ENCODE measurements at regions not wholly inside any gene's neighbourhood (a gene's known extent, or its start where the extent isn't known, plus 50 kb on each side); places are given as distances from the start of the nearest gene placed in this dataset.

GRCh38 chr13:80462037-80462436, 121.1 kb upstream of the SPRY2 start:
- DNase-seq = no peak

DNA sequence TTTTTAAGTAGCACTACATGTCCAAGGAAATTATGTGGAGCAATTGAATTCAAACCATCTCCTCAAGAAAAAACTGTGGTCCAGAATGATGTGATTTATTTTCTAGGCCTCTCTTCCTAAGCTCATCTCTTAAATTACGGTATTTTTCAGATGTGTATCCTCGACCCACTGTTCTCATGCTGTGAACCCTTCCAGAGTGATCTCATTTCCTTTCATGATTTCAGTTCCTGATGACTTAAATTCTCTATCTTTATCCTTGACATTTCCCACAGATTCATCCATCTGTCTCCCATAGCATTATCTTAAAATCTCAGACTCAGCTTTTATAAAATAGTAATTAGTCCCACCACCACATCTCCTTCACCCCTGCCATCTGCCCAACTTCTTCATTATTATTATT, 117.6 kb upstream of the SPRY2 start:
- DNase-seq = no peak

GRCh38 chr13:80454245-80454644, 113.3 kb upstream of the SPRY2 start:
- peak; percentile 97 for DNase-seq

DNA sequence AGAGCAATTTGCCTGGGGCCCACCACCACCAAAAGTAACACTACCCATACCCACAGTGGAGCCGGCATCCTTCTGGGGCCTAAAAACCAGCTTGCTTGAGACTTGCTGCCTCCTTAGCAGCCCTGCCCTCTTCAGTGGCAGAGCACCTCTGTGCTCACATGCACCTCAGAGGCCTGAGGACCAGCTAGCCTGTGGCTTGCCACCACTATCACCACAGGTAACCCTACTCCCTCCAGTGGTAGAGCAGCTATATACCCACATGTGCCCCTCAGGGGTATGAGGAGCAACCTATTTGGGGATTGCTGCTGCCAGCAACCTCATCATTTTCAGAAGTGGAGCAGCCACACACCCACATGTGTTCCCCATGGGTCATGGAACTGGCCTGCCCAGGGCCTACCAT, 111.4 kb upstream of the SPRY2 start:
- no peak for DNase-seq

GRCh38 chr13:80451641-80452040, 110.7 kb upstream of the SPRY2 start:
- peak; percentile 52 for DNase-seq

DNA sequence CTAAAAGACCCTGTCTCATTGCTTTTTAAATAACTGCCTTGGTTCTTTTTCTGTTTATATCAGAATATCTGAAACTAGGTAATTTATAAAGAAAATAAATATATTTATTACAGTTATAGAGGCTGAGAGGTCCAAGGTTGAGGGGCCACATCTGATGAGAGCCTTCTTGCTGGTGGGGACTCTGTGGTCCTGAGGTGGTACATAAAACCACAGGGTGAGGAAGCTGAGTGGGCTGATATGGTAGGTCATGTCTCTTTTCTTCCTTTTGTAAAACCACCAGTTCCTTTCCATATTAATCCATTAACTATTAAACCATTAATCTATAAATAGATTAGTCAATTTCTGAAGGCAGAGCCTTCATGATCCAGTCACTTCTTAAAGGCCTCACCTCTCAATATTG, 109.5 kb upstream of the SPRY2 start:
- DNase-seq = no peak

DNA sequence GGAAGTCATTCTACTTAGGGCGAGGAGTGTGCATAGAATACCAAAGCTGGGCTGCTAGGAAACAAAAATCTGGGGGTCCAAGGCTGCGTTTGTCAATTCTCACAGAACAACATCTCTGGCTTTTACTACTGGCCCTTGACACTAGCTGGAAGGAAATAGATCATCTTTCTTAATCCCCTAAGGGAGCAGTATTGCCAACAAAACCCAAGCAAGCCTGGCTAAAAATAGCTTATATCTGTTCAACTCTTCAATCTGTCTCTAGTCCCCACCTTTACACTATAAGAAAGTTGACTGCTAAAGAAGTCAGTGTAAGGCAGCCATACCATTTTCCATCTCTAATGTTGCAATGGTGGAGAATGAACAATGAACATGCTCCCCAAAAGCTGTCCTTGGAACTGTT, 107.8 kb upstream of the SPRY2 start:
- DNase-seq = no peak

- DNase-seq = no peak
Observed at GRCh38 chr13:80447747-80448146, 106.8 kb upstream of the SPRY2 start.

DNA sequence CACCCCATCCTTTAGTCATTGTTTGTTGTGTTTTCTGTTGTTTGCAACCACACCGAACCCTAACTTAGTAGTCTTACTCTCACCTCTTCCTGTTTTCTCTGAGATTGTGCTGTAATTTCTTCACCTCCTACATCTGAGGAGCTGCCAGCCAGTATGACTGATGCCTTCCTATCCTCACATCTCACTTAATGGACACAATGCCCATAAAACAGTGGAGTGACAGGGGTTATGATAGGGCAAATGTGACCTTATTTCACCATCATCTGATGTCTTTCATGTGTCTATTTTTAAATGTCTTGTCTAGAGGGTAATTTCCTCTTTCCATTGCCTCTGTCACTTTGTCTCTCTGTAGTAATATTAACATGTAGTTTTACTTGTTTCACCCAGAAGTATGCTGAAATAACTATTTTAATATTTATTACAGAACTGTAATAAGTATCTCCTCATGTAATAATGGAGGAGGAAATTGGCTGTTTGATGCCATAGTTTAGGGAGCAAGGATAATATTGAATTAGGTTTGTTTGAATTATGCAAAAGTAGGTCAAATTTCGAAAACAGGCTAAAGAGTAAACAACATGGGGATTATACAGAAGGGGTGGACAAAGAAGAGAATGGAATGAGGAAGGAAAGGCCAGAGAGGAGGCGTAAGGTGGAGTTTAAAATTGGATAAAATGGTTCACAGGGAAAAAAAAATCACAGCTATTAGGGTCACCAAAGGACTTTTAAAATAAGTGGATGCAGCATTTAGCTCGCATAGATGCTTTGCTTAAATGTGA, 103.5 kb upstream of the SPRY2 start:
- DNase-seq = peak; percentile 66

- no peak for DNase-seq
Observed at GRCh38 chr13:80442609-80443008, 101.7 kb upstream of the SPRY2 start.

- DNase-seq = peak; percentile 88
Observed at GRCh38 chr13:80441968-80442367, 101.0 kb upstream of the SPRY2 start.

GRCh38 chr13:80438521-80438920, 97.6 kb upstream of the SPRY2 start:
- DNase-seq = no peak

DNA sequence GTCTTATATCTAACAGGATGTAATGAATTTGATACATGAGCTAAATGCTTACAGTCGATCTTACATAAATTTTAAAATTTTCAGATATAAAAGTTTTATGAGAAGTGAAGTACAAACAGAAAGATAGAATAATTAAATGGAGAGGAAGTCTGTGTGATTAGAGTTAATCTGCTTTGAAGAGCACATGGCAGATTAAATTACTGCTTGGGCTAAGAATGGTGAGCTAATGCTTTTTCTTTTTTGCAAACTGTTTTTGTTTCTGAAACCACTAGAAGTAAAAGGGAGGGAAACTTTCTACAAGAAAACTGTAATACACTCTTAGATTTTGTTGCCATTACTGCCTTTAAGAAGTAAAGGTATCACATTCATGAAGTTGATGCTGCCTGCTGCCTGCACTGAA, 96.3 kb upstream of the SPRY2 start:
- no peak for DNase-seq

GRCh38 chr13:80436571-80437169, 95.7 kb upstream of the SPRY2 start:
- DNase-seq = no peak

DNA sequence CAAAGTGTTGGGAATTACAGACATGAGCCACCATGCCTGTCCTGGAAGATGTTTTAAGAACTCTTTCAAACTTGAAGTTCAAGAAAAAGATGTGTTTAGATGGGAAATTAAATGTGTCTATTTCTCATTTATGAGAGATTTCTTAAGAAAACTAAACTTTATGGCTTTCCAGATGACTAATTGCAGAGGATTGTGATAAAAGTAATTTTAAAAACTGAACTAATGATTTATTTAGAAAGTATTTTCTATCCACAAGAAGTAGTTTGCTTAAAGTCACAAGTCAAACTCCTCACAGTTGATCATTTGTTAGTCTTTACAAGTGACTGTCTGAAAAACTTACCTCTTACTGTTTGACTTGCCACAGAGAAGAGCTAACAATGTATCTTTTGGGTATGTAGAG, 89.6 kb upstream of the SPRY2 start:
- DNase-seq = no peak

DNA sequence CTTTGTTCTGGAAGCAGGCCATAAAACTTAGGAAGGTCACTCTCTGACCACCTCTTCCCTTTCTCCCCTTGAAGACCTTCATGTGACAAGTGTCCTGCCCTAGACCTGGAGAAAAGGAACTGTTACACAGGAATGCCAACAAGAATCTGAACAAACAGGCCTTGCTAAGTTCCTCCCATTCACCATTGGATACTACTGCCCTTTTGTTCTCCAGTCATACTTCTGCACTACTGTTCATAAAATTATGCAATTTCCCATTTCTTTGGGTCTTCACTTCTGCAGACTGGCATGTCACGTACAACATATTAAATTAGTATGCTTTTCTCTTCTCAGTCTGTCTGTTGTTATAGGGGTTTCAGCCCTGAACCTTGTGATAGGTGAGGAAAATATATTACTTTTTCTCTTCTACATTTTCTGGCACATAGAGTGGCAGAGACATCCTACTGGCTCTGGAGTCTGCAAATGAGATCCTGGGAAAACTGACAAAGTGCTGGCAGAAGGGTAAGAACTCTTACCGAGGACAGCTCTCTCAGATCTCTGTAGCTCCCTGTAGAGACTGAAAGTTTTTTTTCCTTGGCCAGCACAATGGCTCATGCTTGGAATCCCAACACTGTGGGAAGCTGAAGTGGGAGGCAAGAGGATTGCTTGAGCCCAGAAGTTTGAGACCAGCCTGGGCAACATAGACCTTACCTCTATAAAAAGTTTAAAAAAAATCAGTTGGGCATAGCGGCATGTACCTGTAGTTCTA, 87.6 kb upstream of the SPRY2 start:
- DNase-seq = no peak

- no peak for DNase-seq
Observed at GRCh38 chr13:80419416-80419815, 78.5 kb upstream of the SPRY2 start.

- no peak for DNase-seq
Observed at GRCh38 chr13:80413611-80414010, 72.7 kb upstream of the SPRY2 start.

- peak; percentile 22 for DNase-seq
Observed at GRCh38 chr13:80408270-80408669, 67.3 kb upstream of the SPRY2 start.

DNA sequence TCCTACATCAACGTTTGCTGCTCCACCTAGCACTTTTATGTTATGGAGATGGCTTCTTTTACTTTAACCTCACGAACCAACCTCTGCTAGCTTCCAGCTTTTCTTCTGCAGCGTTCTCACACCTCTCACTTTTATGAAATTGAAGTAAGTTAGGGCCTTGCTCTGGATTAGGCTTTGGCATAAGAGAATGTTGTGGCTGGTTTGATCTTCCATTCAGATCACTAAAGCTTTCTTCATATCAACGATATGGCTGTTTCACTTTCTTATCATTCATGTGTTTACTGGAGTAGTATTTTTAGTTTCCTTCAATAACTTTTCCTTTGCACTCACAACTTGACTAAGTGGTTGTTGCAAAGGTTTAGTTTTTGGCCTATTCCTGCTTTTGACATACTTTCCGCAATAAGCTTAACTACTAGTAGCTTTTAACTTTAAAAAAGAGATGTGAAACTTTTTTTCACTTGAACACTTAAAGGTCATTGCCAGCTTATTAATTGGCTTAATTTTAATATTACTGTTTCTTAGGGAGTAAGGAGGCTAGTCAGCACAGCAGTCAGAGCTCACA, 60.0 kb upstream of the SPRY2 start:
- no peak for DNase-seq

DNA sequence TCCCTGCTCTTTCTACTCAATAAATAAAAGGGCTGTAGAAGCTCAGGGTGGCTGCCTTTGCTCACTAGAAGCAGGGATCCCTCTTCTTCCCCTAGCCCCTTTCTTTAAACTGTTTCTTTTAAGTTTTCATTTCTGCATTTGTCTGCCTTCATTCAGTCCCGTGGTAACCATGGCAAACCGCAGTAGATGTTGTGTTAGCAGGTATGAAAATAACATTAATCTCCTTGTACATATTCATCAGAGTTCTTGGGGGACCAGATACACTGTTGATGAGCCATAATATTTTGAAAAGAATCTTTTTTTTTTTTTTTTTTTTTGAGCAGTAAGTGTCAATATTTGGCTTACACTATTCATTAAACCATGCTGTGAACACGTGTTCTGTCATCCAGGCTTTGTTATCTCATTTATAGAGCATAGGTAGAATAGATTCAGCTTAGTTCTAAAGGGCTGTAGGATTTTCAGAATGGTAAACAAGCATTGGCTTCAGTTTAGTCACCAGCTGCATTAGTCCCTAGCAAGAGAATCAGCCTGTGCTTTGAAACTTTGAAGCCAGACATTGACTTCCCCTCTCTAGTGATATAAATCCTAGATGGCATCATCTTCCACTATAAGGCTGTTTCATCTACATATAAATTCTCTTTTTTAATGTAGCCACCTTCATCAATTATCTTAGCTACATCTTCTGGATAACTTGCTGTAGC, 59.4 kb upstream of the SPRY2 start:
- no peak for DNase-seq

GRCh38 chr13:80399340-80400163, 58.6 kb upstream of the SPRY2 start:
- DNase-seq = peak; percentile 81

Data from OCI-M1 (cell line).